Amniotic stem cell (primary cell): ENCODE measurements at regions not wholly inside any gene's neighbourhood (a gene's known extent, or its start where the extent isn't known, plus 50 kb on each side); places are given as distances from the start of the nearest gene placed in this dataset.

Experiments used
- DNase-seq: peaks from one replicate; lab custom pipeline; 2025; lab: John Stamatoyannopoulos, UW

DNA sequence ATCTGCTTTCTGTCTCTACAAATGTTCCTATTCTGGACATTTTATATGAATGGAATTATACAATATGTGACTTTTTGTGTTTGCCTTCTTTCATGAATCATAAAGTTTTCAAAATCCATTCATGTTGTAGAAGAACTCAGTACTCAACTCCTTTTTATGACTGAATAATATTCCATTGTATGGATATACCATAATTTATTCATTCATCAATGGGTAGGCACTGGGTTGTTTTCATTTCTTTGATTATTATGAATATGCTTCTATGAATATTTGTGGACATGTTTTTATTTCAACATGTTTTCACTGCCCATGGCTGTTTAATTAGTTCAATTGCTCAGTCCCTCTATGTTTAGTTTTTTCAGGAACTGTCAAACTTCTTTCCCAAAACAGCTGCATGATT, 76.5 kb upstream of the GTSF1L start:
- no peak for DNase-seq

- no peak for DNase-seq
Measured at GRCh38 chr20:43800186-43800585, 73.4 kb upstream of the GTSF1L start.

GRCh38 chr20:43799741-43800140, 72.9 kb upstream of the GTSF1L start:
- DNase-seq = no peak

DNA sequence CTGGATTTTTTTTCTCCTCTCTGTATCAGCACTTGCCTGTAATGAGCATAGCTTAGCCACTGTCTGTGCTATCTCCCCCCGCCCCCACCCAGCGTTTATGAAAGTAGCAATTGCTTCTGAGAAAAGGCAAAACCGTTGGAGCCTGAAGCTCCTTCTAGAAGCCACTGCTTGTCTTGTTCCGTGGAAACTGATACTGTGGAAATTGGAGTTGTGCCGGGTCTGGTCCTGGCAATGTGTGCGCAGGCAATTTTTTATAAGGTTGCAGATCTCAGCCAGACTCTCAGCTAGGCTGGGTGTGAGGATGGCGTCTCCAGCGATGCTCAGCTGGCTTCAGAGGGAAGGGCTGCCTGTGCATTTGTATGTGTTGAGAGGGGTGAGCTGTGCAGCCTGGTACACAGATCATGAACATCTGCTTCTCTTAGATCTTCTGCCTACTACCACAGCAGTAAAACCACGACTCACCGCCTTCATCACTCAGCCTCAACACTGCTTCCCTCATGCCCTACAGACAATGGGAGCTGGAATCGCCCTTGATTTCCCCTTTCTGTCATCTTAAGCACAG, 72.4 kb upstream of the GTSF1L start:
- no peak for DNase-seq

DNA sequence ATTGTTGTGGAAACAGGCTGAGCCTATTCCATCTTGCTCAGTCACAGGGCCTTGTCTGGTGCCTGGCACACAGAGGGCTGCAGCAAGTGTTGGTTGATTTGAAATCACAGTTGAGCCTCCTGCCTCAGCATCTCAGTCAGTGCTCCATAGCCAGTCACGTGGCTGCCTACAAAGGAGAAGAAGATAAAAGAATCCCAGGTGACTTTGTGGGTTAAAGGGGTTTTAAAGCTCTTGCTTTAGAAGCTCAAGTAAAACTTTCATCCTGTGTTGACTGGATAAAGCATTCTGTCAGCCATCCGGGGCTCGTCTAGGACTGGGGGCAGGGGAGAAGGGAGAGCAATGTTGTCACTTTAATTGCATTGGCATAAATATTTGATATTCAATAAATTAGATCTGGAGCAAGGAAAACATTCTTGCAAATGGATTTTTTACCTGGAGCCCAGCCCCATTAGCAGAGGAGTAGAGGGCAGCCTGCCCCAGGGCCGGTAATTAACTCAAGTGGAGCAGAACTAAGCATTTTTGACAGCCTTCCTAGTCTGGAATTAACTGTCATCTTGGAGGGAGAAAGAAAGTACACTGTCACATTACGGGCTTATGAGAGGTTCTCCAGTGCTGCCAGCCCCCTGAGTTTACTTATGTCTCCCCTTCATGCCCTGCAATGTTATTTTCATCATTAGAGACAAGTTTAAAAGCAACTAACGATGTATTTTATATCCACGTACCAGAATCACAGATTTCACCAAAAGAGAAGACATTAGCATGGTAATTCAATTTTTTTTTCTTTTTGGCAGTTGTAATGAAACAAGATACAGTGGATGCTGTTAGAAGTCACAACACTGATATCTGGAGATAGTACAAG, 71.7 kb upstream of the GTSF1L start:
- no peak for DNase-seq

DNA sequence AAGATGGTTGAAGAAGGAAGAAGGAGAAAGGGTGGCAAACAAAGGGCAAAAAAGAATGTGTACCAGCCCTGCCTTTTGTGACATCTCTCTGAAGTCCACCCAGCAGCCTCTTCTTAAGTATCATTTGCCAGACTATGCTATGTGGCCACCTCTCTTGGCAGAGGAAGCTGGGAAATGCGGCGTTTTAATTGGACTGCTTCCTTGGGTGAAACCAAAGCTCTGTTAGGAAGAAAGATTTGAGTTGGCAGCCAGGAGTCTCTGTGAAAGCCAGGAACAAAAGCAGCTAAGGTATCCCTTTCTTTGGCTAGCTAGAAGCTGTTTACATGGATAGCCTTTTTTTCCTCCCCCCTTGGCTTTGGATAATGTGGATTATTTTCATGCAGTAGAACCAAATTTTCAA, 67.5 kb upstream of the GTSF1L start:
- no peak for DNase-seq

DNA sequence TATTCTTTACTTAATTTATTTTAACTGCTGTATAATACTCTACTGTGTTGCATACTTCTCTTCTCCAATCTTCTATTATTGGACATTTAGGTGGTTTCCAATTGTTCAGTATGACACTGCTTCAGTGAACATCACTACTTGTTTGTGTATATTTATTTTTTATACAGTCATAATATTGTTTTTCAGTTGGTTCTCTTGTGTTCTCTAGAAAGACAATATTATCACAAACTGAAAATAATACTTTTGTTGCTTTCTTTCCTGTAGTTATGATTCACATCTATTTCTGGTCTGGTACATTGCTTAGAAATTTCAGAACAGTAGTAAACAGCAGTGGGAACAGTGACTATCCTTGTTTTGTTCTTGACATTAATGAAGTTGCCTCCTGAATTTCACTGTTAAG, 62.8 kb upstream of the GTSF1L start:
- no peak for DNase-seq

DNA sequence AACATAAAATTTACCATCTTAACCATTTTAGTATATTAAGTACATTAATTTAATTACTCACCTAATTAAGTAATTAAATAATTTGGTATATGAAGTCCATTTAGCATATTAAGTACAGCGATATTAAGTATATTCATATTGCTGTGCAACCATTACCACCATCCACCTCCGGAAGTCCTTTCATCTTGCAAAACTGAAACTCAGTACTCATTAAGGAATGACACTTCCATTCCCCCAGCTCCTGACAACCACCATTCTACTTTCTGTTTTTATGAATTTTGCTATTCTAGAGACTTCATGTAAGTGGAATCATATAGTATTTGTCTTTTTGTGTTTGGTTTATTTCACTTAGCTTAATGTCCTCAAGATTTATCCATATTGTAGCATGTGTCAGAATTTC, 61.1 kb upstream of the GTSF1L start:
- DNase-seq = no peak

DNA sequence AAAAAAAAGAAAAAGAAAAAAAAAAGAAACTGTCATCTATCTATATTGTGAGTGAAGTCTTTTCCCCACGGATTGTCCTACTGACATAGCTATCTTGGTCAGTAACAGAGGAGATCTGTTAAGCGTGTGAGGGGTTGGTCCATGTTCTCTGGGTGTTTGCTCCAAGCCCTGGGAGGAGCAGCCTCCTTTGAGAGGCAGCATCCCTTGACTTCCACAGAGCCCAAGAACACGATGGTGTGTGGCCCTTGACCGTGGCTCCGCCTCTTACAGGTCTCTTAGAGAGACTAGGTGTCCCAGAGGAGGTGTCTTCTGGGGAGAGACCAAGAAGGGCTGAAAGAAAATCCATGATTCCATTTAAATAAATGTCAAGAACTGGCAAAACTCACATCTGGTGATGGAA, 60.1 kb upstream of the GTSF1L start:
- no peak for DNase-seq

DNA sequence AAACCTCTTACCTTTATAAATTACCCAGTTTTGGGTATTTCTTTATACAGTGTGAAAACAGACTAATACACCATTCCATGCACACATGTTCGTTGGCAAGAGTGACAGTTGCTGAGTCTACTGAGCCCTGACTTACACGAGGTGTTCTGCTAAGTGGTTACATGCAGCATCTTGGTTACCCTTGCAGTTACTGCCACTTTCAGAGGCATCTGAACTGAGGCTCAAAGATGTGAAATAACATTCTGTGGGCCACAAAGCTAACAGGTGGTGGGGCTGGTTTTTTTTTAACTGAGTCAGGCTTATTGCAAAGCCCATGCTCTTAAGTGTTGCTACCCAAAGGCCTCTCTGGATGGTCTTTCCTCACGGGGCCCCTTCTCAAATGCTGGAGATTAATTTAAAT, 54.4 kb upstream of the GTSF1L start:
- DNase-seq = no peak

GRCh38 chr20:43778375-43778774, 51.6 kb upstream of the GTSF1L start:
- no peak for DNase-seq

DNA sequence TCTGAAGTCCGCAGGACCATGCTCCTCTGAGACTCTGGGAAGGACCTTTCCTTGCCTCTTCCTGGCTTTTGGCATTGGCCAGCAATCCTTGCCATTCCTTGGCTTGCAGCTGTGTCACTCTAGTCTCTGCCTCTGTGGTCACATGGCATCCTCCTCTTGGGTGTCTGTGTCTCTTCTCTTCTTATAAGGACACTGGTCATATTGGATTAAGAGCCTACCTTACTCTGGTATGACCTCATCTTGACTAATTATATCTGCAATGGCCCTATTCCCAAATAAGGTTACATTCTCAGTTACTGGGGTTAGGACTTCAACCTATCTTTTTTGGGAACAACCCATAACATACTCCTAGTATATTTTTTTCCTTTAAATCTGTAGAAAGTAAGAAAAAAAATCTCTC, 49.9 kb upstream of the GTSF1L start:
- no peak for DNase-seq
